Large intestine (tissue), 3 donors: ENCODE measurements at regions not wholly inside any gene's neighbourhood (a gene's known extent, or its start where the extent isn't known, plus 50 kb on each side); places are given as distances from the start of the nearest gene placed in this dataset.
A peak's percentile ranks its signal among the peaks of the same experiment; 100 is the strongest.

Experiments used
- DNase-seq, 2 donors: peaks; one replicate each; pipeline versions ENCODE4 v3.0.0 to v3.0.0-alpha.2; 2013
- H3K27ac ChIP-seq: one replicate; pipeline ENCODE4 v1.5.1; 2013; ENCODE audit warnings: low read length
- H3K27me3 ChIP-seq: 2 replicates; pipeline ENCODE4 v1.6.1; 2013; ENCODE audit warnings: low read length; ENCODE audit not compliant: control insufficient read depth, insufficient read depth
- H3K36me3 ChIP-seq: 2 replicates; pipeline ENCODE4 v1.6.1; 2013; ENCODE audit warnings: low read length; ENCODE audit not compliant: control insufficient read depth, insufficient read depth
- H3K4me1 ChIP-seq: one replicate; pipeline ENCODE4 v1.6.1; 2013; ENCODE audit warnings: low read length; ENCODE audit not compliant: control insufficient read depth, insufficient read depth
- H3K4me3 ChIP-seq: one replicate; pipeline ENCODE4 v1.5.1; 2013; ENCODE audit warnings: low read length
- H3K9me3 ChIP-seq: one replicate; pipeline ENCODE4 v1.6.1; 2013; ENCODE audit warnings: mild to moderate bottlenecking, low read depth, low read length, moderate library complexity; ENCODE audit not compliant: control insufficient read depth
- WGBS: methylation state at CpG from one replicate; pipeline ENCODE4 v1.1.5; 2013; ENCODE audit warnings: low lambda C conversion rate; ENCODE audit not compliant: insufficient coverage; 5-methylcytosine and 5-hydroxymethylcytosine counted together

DNA sequence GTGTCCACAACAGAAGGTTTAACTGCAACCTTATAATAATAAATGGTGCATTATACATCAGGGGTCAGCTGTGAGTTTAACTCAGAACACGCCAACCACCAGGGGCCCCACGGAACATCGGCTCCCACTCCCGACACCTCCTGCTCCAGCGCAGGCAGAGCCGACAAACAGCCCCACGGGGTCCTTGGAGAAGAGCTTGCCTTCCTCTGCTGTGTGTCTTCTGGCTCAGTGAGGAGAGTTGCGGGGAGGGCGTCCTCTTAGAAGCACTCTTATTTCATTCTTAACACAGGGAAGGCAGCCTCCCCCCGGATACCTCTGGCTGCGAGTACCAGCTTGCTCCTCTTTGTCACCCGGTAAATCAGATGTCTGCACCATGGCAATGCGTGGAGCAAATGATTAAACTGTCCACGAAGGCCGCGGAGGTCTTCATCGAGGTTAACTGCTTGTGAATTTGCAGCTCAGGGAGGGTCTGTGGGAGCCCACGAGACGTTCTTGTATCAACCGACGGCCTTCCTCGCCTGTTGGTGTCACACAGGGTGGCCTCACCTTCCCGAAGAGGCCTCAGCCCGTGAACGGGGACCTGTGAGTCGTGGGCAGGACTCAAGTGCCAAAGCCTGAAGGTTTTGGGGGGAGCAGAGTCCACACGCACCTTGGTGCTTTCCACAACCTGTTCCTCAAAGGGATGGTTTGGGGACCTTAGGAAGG, 464.0 kb downstream of the BRD1 start:
- WGBS: 97% methylated on average over 5 of the region's 27 CpGs
- no peak for DNase-seq
- Histone ChIP-seq H3K27ac (no peak overlapping the region), H3K27me3 (no peaks in the 10 kb centered on the region), H3K4me3 (no peak overlapping the region), H3K4me1 (no peaks in the 10 kb centered on the region), H3K36me3 (no peaks in the 10 kb centered on the region), H3K9me3 (no peaks in the 10 kb centered on the region)

DNA sequence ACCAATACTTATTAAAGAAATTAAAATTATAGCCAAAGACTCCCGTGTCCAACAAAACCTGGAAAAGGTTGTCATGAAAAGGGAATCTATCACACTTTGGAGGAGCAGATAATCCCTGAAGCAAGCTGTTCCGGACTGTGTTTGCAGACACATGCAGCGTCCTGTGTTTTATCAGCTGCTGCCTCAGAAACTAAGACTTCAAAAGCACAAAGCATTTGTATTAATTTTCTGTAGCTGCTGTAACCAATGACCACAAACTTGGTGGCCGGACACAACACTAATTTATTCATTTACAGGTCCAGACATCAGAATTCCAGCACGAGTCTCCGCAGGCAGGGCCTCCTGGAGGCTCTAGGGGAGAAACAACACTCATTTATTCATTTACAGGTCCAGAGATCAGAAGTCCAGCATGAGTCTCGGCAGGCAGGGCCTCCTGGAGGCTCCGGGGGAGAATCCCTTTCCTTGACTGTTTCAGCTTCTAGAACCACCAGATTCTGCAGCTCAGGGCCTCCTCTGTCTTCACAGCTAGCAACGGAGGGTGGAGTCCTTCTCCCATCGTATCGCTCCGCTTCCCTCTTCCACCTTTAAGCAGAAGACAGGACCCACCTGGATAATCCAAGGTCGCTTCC, 465.3 kb downstream of the BRD1 start:
- no peak overlapping the region for H3K27ac ChIP-seq
- H3K27me3 ChIP-seq: no peaks in the 10 kb centered on the region
- DNase-seq: peak in 1 of 2 donors; percentile 5
- H3K36me3 ChIP-seq: no peaks in the 10 kb centered on the region
- H3K4me3 ChIP-seq: no peak overlapping the region
- H3K9me3 ChIP-seq: no peaks in the 10 kb centered on the region
- H3K4me1 ChIP-seq: no peaks in the 10 kb centered on the region
- WGBS: 84% methylated on average over 3 of the region's 13 CpGs

DNA sequence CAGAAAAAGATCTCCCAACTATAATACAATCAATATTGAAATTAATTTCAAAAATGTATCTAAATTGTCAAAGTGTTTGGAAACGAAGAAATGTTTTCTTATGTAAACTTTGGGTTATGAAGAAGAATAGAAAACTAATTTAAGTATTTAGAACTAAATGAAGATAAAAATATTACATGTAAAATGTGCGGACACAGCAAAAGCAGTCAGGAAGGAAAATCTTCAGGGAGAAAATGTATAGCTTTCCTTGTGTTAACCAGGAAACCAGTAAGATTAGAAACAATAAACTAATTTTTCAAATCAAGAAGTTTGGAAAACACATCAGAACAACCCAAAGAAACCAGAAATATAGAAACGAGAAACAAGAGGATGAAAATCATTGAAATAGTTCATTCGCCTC, 466.5 kb downstream of the BRD1 start:
- no peaks in the 10 kb centered on the region for H3K36me3 ChIP-seq
- DNase-seq: no peak
- no peaks in the 10 kb centered on the region for H3K27me3 ChIP-seq
- no peaks in the 10 kb centered on the region for H3K4me1 ChIP-seq
- no peaks in the 10 kb centered on the region for H3K9me3 ChIP-seq
- 72% methylated on average over 4 of the region's 4 CpGs for WGBS
- no peak overlapping the region for H3K4me3 ChIP-seq
- no peak overlapping the region for H3K27ac ChIP-seq

GRCh38 chr22:49360746-49361145, 466.9 kb downstream of the BRD1 start:
- Histone ChIP-seq H3K27me3 (no peaks in the 10 kb centered on the region), H3K36me3 (no peaks in the 10 kb centered on the region), H3K27ac (no peak overlapping the region), H3K9me3 (no peaks in the 10 kb centered on the region), H3K4me3 (no peak overlapping the region), H3K4me1 (no peaks in the 10 kb centered on the region)
- WGBS: 29% methylated on average over 1 of the region's 3 CpGs
- no peak for DNase-seq

GRCh38 chr22:49359076-49359475, 468.6 kb downstream of the BRD1 start:
- Histone ChIP-seq H3K27me3 (no peaks in the 10 kb centered on the region), H3K4me1 (no peaks in the 10 kb centered on the region), H3K27ac (no peak overlapping the region), H3K4me3 (no peak overlapping the region), H3K36me3 (no peaks in the 10 kb centered on the region), H3K9me3 (no peaks in the 10 kb centered on the region)
- DNase-seq: no peak
- WGBS: 80% methylated on average over 2 of the region's 8 CpGs

GRCh38 chr22:49357661-49358440, 469.8 kb downstream of the BRD1 start:
- Histone ChIP-seq H3K27me3 (no peaks in the 10 kb centered on the region), H3K4me1 (no peaks in the 10 kb centered on the region), H3K9me3 (no peaks in the 10 kb centered on the region), H3K27ac (no peak overlapping the region), H3K4me3 (no peak overlapping the region), H3K36me3 (no peaks in the 10 kb centered on the region)
- no peak for DNase-seq
- 100% methylated on average over 2 of the region's 20 CpGs for WGBS

DNA sequence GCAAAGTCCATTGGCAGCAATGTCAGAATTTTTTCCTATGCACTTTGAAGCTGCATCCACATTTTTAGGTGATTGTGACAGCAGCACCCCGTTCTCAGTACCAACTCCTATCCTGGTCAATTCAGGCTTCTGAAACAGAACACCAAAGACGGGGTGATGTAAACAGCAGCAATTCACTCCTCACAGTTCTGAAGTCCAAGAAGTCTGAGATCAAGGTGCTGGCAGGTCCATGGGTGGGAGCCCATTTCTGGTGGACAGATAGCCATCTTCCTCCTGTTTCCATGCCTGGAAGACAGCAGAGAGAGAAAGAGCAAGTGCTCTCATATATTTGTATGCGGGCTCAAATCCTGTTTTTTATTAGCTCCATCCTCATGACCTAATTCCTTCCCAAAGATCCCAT, 471.2 kb downstream of the BRD1 start:
- DNase-seq: no peak
- Histone ChIP-seq H3K27ac (no peak overlapping the region), H3K9me3 (no peaks in the 10 kb centered on the region), H3K36me3 (no peaks in the 10 kb centered on the region), H3K4me3 (no peak overlapping the region), H3K27me3 (no peaks in the 10 kb centered on the region), H3K4me1 (no peaks in the 10 kb centered on the region)
- WGBS: 100% methylated on average over 1 of the region's 3 CpGs

- no peak overlapping the region for H3K27ac ChIP-seq
- H3K4me3 ChIP-seq: no peak overlapping the region
- no peaks in the 10 kb centered on the region for H3K9me3 ChIP-seq
- 100% methylated on average over 1 of the region's 18 CpGs for WGBS
- H3K27me3 ChIP-seq: no peaks in the 10 kb centered on the region
- no peaks in the 10 kb centered on the region for H3K36me3 ChIP-seq
- no peak for DNase-seq
- no peaks in the 10 kb centered on the region for H3K4me1 ChIP-seq
Observed at GRCh38 chr22:49355211-49355920, 472.3 kb downstream of the BRD1 start.

DNA sequence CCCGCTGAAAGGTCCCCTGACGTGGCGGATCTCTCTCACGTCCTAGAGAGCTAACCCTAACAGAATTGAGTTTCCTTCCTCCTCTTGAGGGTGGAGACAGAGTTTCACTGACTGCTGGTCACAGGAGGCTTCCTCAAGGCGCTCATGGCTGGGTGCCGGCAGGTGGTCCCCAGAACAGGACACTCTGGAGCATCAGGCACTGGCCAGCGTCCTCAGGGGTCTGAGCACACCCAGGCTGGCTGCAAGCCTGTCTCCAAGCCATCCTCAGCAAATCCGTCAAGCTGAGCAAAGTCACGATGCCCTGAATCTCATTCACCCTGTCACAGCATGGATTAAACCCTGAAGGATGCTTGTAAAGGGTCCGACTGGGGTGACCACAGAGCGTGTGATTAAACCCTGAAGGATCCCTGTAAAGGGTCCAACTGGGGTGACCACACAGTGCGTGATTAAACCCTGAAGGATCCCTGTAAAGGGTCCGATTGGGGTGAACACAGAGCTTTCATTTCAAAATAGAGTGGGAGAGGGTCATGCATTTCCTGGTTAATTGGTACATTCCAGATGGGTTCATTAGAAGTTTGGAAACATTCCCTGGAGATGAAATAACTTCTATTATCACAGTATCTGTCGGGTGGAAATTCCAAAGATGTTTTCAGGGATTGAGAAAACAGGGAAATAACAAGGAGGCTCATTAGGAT, 473.0 kb downstream of the BRD1 start:
- Histone ChIP-seq H3K4me1 (no peaks in the 10 kb centered on the region), H3K9me3 (no peaks in the 10 kb centered on the region), H3K27ac (no peak overlapping the region), H3K4me3 (no peak overlapping the region), H3K27me3 (no peaks in the 10 kb centered on the region), H3K36me3 (no peaks in the 10 kb centered on the region)
- DNase-seq: no peak
- WGBS: 60% methylated on average over 1 of the region's 14 CpGs

GRCh38 chr22:49353235-49353634, 474.4 kb downstream of the BRD1 start:
- Histone ChIP-seq H3K4me1 (no peaks in the 10 kb centered on the region), H3K4me3 (no peak overlapping the region), H3K9me3 (no peaks in the 10 kb centered on the region), H3K27me3 (no peaks in the 10 kb centered on the region), H3K36me3 (no peaks in the 10 kb centered on the region), H3K27ac (no peak overlapping the region)
- DNase-seq: no peak
- WGBS: no CpG with 5 or more reads among the region's 17 CpGs
